Keratinocyte (primary cell): ENCODE measurements at regions not wholly inside any gene's neighbourhood (a gene's known extent, or its start where the extent isn't known, plus 50 kb on each side); places are given as distances from the start of the nearest gene placed in this dataset.

Source experiments
- DNase-seq: peaks from one replicate; pipeline ENCODE4 v3.0.0-alpha.2; 2011; ENCODE audit warnings: low read depth, missing footprints, low spot score
- FAIRE-seq: peaks from 2 replicates; lab custom pipeline; 2011; peaks lifted over from hg19 to GRCh38; lab: Jason Lieb, UNC
- H2AFZ ChIP-seq: 2 replicates; pipeline ENCODE4 v1.6.0; 2012; ENCODE audit warnings: low read length, control low read depth, inconsistent platforms; ENCODE audit not compliant: control insufficient read depth
- H3K27ac ChIP-seq: 2 replicates; pipeline ENCODE4 v1.5.1; 2011; ENCODE audit warnings: low read length; ENCODE audit not compliant: control insufficient read depth, insufficient read depth
- H3K27me3 ChIP-seq: 3 replicates; pipeline ENCODE4 v1.6.0; 2011; ENCODE audit warnings: low read length; ENCODE audit not compliant: control insufficient read depth, insufficient read depth; ENCODE audit errors: extremely low read depth
- H3K36me3 ChIP-seq, 2 experiments: 2 replicates in 1 of 2; 3 replicates in 1 of 2; pipeline ENCODE4 v1.5.1; 2011; ENCODE audit warnings: low read length in 2 of 2, mild to moderate bottlenecking in 1 of 2; ENCODE audit not compliant: control insufficient read depth in 2 of 2, insufficient read depth in 2 of 2; ENCODE audit errors: extremely low read depth in 1 of 2
- H3K4me1 ChIP-seq: 3 replicates; pipeline ENCODE4 v1.5.1; 2011; ENCODE audit warnings: low read length; ENCODE audit not compliant: control insufficient read depth, insufficient read depth; ENCODE audit errors: extremely low read depth
- H3K4me2 ChIP-seq: 3 replicates; pipeline ENCODE4 v1.6.0; 2011; ENCODE audit warnings: low read depth, low read length; ENCODE audit not compliant: control insufficient read depth, insufficient read depth; ENCODE audit errors: extremely low read depth
- H3K4me3 ChIP-seq, 3 experiments: fragments of 200-600 bp in 1 of 3; sonication (generic) in 1 of 3; 2 replicates in 2 of 3; 3 replicates in 1 of 3; pipeline ENCODE4 v1.5.1; 2011 to 2016; ENCODE audit warnings: low read length in 3 of 3, mild to moderate bottlenecking in 3 of 3, control low read depth in 2 of 3, inconsistent platforms in 1 of 3, low read depth in 1 of 3, mixed read lengths in 1 of 3, mixed run types in 1 of 3, moderate library complexity in 1 of 3; ENCODE audit not compliant: control insufficient read depth in 2 of 3, insufficient read depth in 2 of 3; ENCODE audit errors: extremely low read depth in 1 of 3
- H3K79me2 ChIP-seq: 2 replicates; pipeline ENCODE4 v1.6.0; 2012; ENCODE audit warnings: low read length; ENCODE audit not compliant: control insufficient read depth, insufficient read depth
- H3K9ac ChIP-seq: 3 replicates; pipeline ENCODE4 v1.6.0; 2011; ENCODE audit warnings: low read length; ENCODE audit not compliant: control insufficient read depth, insufficient read depth; ENCODE audit errors: extremely low read depth
- H3K9me1 ChIP-seq: 3 replicates; pipeline ENCODE4 v1.6.0; 2011; ENCODE audit warnings: low read length; ENCODE audit not compliant: control insufficient read depth, insufficient read depth; ENCODE audit errors: extremely low read depth
- H3K9me3 ChIP-seq: 2 replicates; pipeline ENCODE4 v1.5.1; 2012; ENCODE audit warnings: low read depth, low read length; ENCODE audit not compliant: control insufficient read depth
- H4K20me1 ChIP-seq: 3 replicates; pipeline ENCODE4 v1.6.0; 2011; ENCODE audit warnings: low read length; ENCODE audit not compliant: control insufficient read depth, insufficient read depth; ENCODE audit errors: extremely low read depth
- EZH2 ChIP-seq: IDR thresholded peaks from one replicate; pipeline ENCODE4 v1.6.1; 2012; ENCODE audit warnings: inconsistent platforms, mild to moderate bottlenecking, low read length, moderate library complexity
- dilution Hi-C: fragments of 300-500 bp; cut with MboI; formaldehyde crosslinking; loops from one replicate; pipeline ENCODE4 v1.7.0; 2020; ENCODE audit warnings: low sequenced_read_pairs; ENCODE audit not compliant: extremely low pct_ligation_motif_present
- TF ChIP-seq, protein P1 (sequence below), 3 experiments: IDR thresholded peaks in 1 of 3; conservative IDR thresholded peaks in 1 of 3; optimal IDR thresholded peaks in 1 of 3; 2 replicates in 2 of 3; 3 replicates in 1 of 3; pipeline versions ENCODE3 to v1.5.1; 2011; ENCODE audit warnings: low read length in 3 of 3, mild to moderate bottlenecking in 3 of 3, moderate library complexity in 2 of 3, control low read depth in 1 of 3, inconsistent platforms in 1 of 3; ENCODE audit not compliant: insufficient read depth in 2 of 3; ENCODE audit errors: extremely low read depth in 1 of 3

DNA sequence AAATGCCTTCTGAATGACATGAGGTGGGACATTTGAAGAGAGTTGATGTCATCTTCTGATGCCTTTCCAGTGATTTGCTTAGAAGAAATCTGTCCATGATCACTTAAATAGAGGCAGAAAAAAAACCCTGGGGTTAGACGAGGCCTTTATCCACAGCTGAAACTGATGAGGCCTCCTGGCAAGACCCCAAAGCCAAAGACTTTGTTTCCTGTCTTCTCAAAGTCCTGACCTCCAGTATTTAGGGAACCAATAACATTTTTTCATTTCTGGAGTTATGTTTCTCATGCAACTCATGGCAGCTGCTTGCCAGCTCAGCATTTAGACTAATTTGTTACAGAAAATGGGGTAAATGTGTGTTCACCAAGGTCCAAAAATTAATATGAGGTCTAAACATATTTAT lies 248.0 kb upstream of the PRDM1 start:
- no peak overlapping the region for H3K9ac ChIP-seq
- no peaks in the 10 kb centered on the region for H3K9me3 ChIP-seq
- H3K4me1 ChIP-seq: peaks cover 10% of the 10 kb centered on the region
- DNase-seq (no peak), FAIRE-seq (no peak)
- H3K27me3 ChIP-seq: no peaks in the 10 kb centered on the region
- H3K9me1 ChIP-seq: no peaks in the 10 kb centered on the region
- no peak overlapping the region for H3K4me2 ChIP-seq
- H3K36me3 ChIP-seq: no peaks in the 10 kb centered on the region
- TF ChIP-seq, protein P1, sequence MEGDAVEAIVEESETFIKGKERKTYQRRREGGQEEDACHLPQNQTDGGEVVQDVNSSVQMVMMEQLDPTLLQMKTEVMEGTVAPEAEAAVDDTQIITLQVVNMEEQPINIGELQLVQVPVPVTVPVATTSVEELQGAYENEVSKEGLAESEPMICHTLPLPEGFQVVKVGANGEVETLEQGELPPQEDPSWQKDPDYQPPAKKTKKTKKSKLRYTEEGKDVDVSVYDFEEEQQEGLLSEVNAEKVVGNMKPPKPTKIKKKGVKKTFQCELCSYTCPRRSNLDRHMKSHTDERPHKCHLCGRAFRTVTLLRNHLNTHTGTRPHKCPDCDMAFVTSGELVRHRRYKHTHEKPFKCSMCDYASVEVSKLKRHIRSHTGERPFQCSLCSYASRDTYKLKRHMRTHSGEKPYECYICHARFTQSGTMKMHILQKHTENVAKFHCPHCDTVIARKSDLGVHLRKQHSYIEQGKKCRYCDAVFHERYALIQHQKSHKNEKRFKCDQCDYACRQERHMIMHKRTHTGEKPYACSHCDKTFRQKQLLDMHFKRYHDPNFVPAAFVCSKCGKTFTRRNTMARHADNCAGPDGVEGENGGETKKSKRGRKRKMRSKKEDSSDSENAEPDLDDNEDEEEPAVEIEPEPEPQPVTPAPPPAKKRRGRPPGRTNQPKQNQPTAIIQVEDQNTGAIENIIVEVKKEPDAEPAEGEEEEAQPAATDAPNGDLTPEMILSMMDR (optimal IDR thresholded peaks at IDR 0.05 in 1 of 3, IDR thresholded peaks at IDR 0.05 in 1 of 3, conservative IDR thresholded peaks at IDR 0.05 in 1 of 3; ENCODE audit: extremely low read depth in 1 of 3, insufficient read depth in 2 of 3, low read length in 3 of 3): no peak
- no peak for TF ChIP-seq EZH2
- dilution Hi-C loops: no loop called here
- H3K27ac ChIP-seq: no peak overlapping the region
- H2AFZ ChIP-seq: no peak overlapping the region
- no peaks in the 10 kb centered on the region for H4K20me1 ChIP-seq
- no peak overlapping the region for H3K4me3 ChIP-seq
- H3K79me2 ChIP-seq: no peaks in the 10 kb centered on the region

- H3K27ac ChIP-seq: no peak overlapping the region
- peaks cover 14% of the 10 kb centered on the region for H3K4me1 ChIP-seq
- no peak overlapping the region for H3K9ac ChIP-seq
- no peak for DNase-seq
- H3K9me3 ChIP-seq: no peaks in the 10 kb centered on the region
- H3K4me2 ChIP-seq: no peak overlapping the region
- no peaks in the 10 kb centered on the region for H3K36me3 ChIP-seq
- no peaks in the 10 kb centered on the region for H3K9me1 ChIP-seq
- no peak overlapping the region for H2AFZ ChIP-seq
- no peak for FAIRE-seq
- H4K20me1 ChIP-seq: no peaks in the 10 kb centered on the region
- no peak overlapping the region for H3K4me3 ChIP-seq
- TF ChIP-seq, protein P1 (optimal IDR thresholded peaks at IDR 0.05 in 1 of 3, IDR thresholded peaks at IDR 0.05 in 1 of 3, conservative IDR thresholded peaks at IDR 0.05 in 1 of 3; ENCODE audit: extremely low read depth in 1 of 3, insufficient read depth in 2 of 3, low read length in 3 of 3): no peak
- TF ChIP-seq EZH2: no peak
- H3K27me3 ChIP-seq: no peaks in the 10 kb centered on the region
- H3K79me2 ChIP-seq: no peaks in the 10 kb centered on the region
- dilution Hi-C loops: no loop called here
Observed at GRCh38 chr6:105836889-105837288, 249.2 kb upstream of the PRDM1 start.
